Loucy (cell line): ENCODE measurements at regions not wholly inside any gene's neighbourhood (a gene's known extent, or its start where the extent isn't known, plus 50 kb on each side); places are given as distances from the start of the nearest gene placed in this dataset.

Experiments used
- EZH2phosphoT487 ChIP-seq: fragments of 200-600 bp; IDR thresholded peaks from 2 replicates; pipeline ENCODE4 v1.6.1; 2018; ENCODE audit warnings: antibody characterized with exemption, mild to moderate bottlenecking, moderate library complexity, borderline replicate concordance
- TF ChIP-seq, protein P1 (sequence below): fragments of 200-600 bp; sonication (generic); conservative IDR thresholded peaks from 2 replicates; pipeline ENCODE4 v1.5.1; 2014; ENCODE audit warnings: mild to moderate bottlenecking, antibody characterized with exemption, low read length

DNA sequence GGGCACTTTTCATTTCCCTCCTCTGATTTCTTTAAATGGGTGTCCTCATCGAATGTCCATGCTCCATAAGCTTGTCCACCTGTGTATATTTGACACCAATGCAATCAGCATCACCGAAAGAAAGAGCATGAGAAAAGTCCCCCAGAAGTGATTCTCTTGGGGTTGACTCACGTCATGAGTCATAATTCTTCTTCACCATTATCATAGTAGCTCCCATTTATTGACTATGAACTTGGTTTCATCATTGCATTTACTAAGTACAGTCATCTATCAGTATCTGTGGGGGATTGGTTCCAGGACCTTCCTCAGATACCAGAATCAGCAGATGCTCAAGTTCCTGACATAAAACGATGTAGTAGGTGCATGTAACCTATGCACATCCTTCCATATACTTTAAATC lies 372.5 kb upstream of the CFAP20DC start:
- TF ChIP-seq, protein P1, sequence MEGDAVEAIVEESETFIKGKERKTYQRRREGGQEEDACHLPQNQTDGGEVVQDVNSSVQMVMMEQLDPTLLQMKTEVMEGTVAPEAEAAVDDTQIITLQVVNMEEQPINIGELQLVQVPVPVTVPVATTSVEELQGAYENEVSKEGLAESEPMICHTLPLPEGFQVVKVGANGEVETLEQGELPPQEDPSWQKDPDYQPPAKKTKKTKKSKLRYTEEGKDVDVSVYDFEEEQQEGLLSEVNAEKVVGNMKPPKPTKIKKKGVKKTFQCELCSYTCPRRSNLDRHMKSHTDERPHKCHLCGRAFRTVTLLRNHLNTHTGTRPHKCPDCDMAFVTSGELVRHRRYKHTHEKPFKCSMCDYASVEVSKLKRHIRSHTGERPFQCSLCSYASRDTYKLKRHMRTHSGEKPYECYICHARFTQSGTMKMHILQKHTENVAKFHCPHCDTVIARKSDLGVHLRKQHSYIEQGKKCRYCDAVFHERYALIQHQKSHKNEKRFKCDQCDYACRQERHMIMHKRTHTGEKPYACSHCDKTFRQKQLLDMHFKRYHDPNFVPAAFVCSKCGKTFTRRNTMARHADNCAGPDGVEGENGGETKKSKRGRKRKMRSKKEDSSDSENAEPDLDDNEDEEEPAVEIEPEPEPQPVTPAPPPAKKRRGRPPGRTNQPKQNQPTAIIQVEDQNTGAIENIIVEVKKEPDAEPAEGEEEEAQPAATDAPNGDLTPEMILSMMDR = no peak
- no peak for TF ChIP-seq EZH2phosphoT487
